HUES48 (cell line): ENCODE measurements at regions not wholly inside any gene's neighbourhood (a gene's known extent, or its start where the extent isn't known, plus 50 kb on each side); places are given as distances from the start of the nearest gene placed in this dataset.

Experiments
- H3K27ac ChIP-seq: one replicate; pipeline ENCODE4 v1.7.0; 2013; ENCODE audit warnings: low read depth, low read length, inconsistent platforms
- H3K27me3 ChIP-seq: 2 replicates; pipeline ENCODE4 v1.6.1; 2013; ENCODE audit warnings: mild to moderate bottlenecking, low read length; ENCODE audit not compliant: control insufficient read depth, insufficient read depth
- H3K36me3 ChIP-seq: 2 replicates; pipeline ENCODE4 v1.6.1; 2013; ENCODE audit warnings: low read length; ENCODE audit not compliant: control insufficient read depth, insufficient read depth
- H3K4me1 ChIP-seq: 2 replicates; pipeline ENCODE4 v1.6.1; 2013; ENCODE audit warnings: mild to moderate bottlenecking, low read length; ENCODE audit not compliant: control insufficient read depth, insufficient read depth
- H3K4me3 ChIP-seq: 2 replicates; pipeline ENCODE4 v1.5.1; 2013; ENCODE audit warnings: mild to moderate bottlenecking, low read depth, low read length
- H3K9ac ChIP-seq: 2 replicates; pipeline ENCODE4 v1.6.1; 2013; ENCODE audit warnings: mild to moderate bottlenecking, low read depth, low read length, moderate library complexity
- H3K9me3 ChIP-seq: 2 replicates; pipeline ENCODE4 v1.6.1; 2013; ENCODE audit warnings: low read length; ENCODE audit not compliant: control insufficient read depth, insufficient read depth

- H3K9ac ChIP-seq = no peak overlapping the region
- no peak overlapping the region for H3K27ac ChIP-seq
- H3K27me3 ChIP-seq = no peaks in the 10 kb centered on the region
- no peaks in the 10 kb centered on the region for H3K4me1 ChIP-seq
- no peak overlapping the region for H3K4me3 ChIP-seq
- no peaks in the 10 kb centered on the region for H3K36me3 ChIP-seq
- H3K9me3 ChIP-seq = no peaks in the 10 kb centered on the region
These were observed 1785.1 kb upstream of the FLRT2 start for GRCh38 chr14:83744891-83745290.

- no peaks in the 10 kb centered on the region for H3K36me3 ChIP-seq
- H3K27ac ChIP-seq = no peak overlapping the region
- H3K9me3 ChIP-seq = no peaks in the 10 kb centered on the region
- no peak overlapping the region for H3K9ac ChIP-seq
- H3K4me1 ChIP-seq = no peaks in the 10 kb centered on the region
- no peaks in the 10 kb centered on the region for H3K27me3 ChIP-seq
- no peak overlapping the region for H3K4me3 ChIP-seq
These were observed 1783.6 kb upstream of the FLRT2 start for GRCh38 chr14:83746336-83746735.

GRCh38 chr14:83757916-83758315 is 1772.0 kb upstream of the FLRT2 start:
- H3K9me3 ChIP-seq = no peaks in the 10 kb centered on the region
- H3K9ac ChIP-seq = no peak overlapping the region
- no peaks in the 10 kb centered on the region for H3K27me3 ChIP-seq
- no peak overlapping the region for H3K4me3 ChIP-seq
- no peaks in the 10 kb centered on the region for H3K36me3 ChIP-seq
- H3K4me1 ChIP-seq = no peaks in the 10 kb centered on the region
- no peak overlapping the region for H3K27ac ChIP-seq

GRCh38 chr14:83764656-83765599 is 1765.0 kb upstream of the FLRT2 start:
- Histone ChIP-seq H3K4me1 (no peaks in the 10 kb centered on the region), H3K9ac (no peak overlapping the region), H3K9me3 (peaks cover 8% of the 10 kb centered on the region), H3K36me3 (no peaks in the 10 kb centered on the region), H3K27me3 (no peaks in the 10 kb centered on the region), H3K27ac (no peak overlapping the region), H3K4me3 (no peak overlapping the region)

- H3K9me3 ChIP-seq = no peaks in the 10 kb centered on the region
- no peaks in the 10 kb centered on the region for H3K4me1 ChIP-seq
These were observed 1752.4 kb upstream of the FLRT2 start for GRCh38 chr14:83777516-83777915.

GRCh38 chr14:83779266-83779665 is 1750.7 kb upstream of the FLRT2 start:
- H3K27ac ChIP-seq = no peak overlapping the region
- H3K27me3 ChIP-seq = no peaks in the 10 kb centered on the region
- H3K4me3 ChIP-seq = no peak overlapping the region
- no peaks in the 10 kb centered on the region for H3K36me3 ChIP-seq
- H3K9me3 ChIP-seq = no peaks in the 10 kb centered on the region
- no peaks in the 10 kb centered on the region for H3K4me1 ChIP-seq
- no peak overlapping the region for H3K9ac ChIP-seq

More at GRCh38 chr14:83777516-83777915, 1752.4 kb upstream of the FLRT2 start:
- Histone ChIP-seq H3K9ac (no peak overlapping the region), H3K36me3 (no peaks in the 10 kb centered on the region), H3K27ac (no peak overlapping the region), H3K4me3 (no peak overlapping the region), H3K27me3 (no peaks in the 10 kb centered on the region)

- H3K36me3 ChIP-seq = no peaks in the 10 kb centered on the region
- no peak overlapping the region for H3K27ac ChIP-seq
- H3K4me3 ChIP-seq = no peak overlapping the region
- no peaks in the 10 kb centered on the region for H3K4me1 ChIP-seq
- no peak overlapping the region for H3K9ac ChIP-seq
- no peaks in the 10 kb centered on the region for H3K27me3 ChIP-seq
- no peaks in the 10 kb centered on the region for H3K9me3 ChIP-seq
These were observed 1749.6 kb upstream of the FLRT2 start for GRCh38 chr14:83780321-83780720.

GRCh38 chr14:83798421-83798820 is 1731.5 kb upstream of the FLRT2 start:
- Histone ChIP-seq H3K4me3 (no peak overlapping the region), H3K9ac (no peak overlapping the region), H3K9me3 (no peaks in the 10 kb centered on the region), H3K4me1 (no peaks in the 10 kb centered on the region), H3K27me3 (no peaks in the 10 kb centered on the region), H3K36me3 (no peaks in the 10 kb centered on the region), H3K27ac (no peak overlapping the region)

- Histone ChIP-seq H3K4me1 (no peaks in the 10 kb centered on the region), H3K9ac (no peak overlapping the region), H3K4me3 (no peak overlapping the region), H3K9me3 (no peaks in the 10 kb centered on the region), H3K27ac (no peak overlapping the region), H3K36me3 (no peaks in the 10 kb centered on the region), H3K27me3 (no peaks in the 10 kb centered on the region)
These were observed 1730.7 kb upstream of the FLRT2 start for GRCh38 chr14:83799233-83799632.

- Histone ChIP-seq H3K4me1 (no peaks in the 10 kb centered on the region), H3K27me3 (no peaks in the 10 kb centered on the region), H3K9ac (no peak overlapping the region), H3K36me3 (no peaks in the 10 kb centered on the region), H3K4me3 (no peak overlapping the region), H3K9me3 (no peaks in the 10 kb centered on the region), H3K27ac (no peak overlapping the region)
These were observed 1715.0 kb upstream of the FLRT2 start for GRCh38 chr14:83814896-83815295.

GRCh38 chr14:83816761-83817160 is 1713.2 kb upstream of the FLRT2 start:
- no peak overlapping the region for H3K9ac ChIP-seq
- H3K27me3 ChIP-seq = no peaks in the 10 kb centered on the region
- H3K4me3 ChIP-seq = no peak overlapping the region
- no peaks in the 10 kb centered on the region for H3K36me3 ChIP-seq
- H3K27ac ChIP-seq = no peak overlapping the region
- H3K9me3 ChIP-seq = no peaks in the 10 kb centered on the region
- H3K4me1 ChIP-seq = peaks cover 1% of the 10 kb centered on the region; the same call in 1 of the 2 replicates
